Peyer's patch (tissue), 4 donors: ENCODE measurements at regions not wholly inside any gene's neighbourhood (a gene's known extent, or its start where the extent isn't known, plus 50 kb on each side); places are given as distances from the start of the nearest gene placed in this dataset.

Experiments used
- DNase-seq, 3 donors: peaks; one replicate each; pipeline ENCODE4 v3.0.0-alpha.2; 2017 to 2019
- H3K27ac ChIP-seq, 4 donors: fragments of 200-600 bp; sonication (generic); one replicate each; pipeline ENCODE4 v1.5.1; 2016 to 2019
- H3K27me3 ChIP-seq, 2 donors: fragments of 200-600 bp; sonication (generic); one replicate each; pipeline ENCODE4 v1.5.1; 2019
- H3K36me3 ChIP-seq, 3 donors: fragments of 200-600 bp; sonication (generic); one replicate each; pipeline ENCODE4 v1.5.1; 2016 to 2019
- H3K4me1 ChIP-seq, 4 donors: fragments of 200-600 bp; sonication (generic); one replicate each; pipeline ENCODE4 v1.5.1; 2016 to 2019
- H3K4me3 ChIP-seq, 4 donors: fragments of 200-600 bp; sonication (generic); 1 replicate in 3 of 4; 2 replicates in 1 of 4; pipeline ENCODE4 v1.5.1; 2016 to 2019; ENCODE audit warnings: mild to moderate bottlenecking in 1 of 4
- H3K9me3 ChIP-seq, 4 donors: fragments of 200-600 bp; sonication (generic); one replicate each; pipeline ENCODE4 v1.5.1; 2016 to 2019; ENCODE audit warnings: mild to moderate bottlenecking in 1 of 4
- CTCF ChIP-seq, 6 experiments: fragments of 450-650 bp in 4 of 6; fragments of 200-600 bp in 2 of 6; sonication (generic) in 1 of 6; IDR thresholded peaks; one replicate each; pipeline ENCODE4 v1.5.1; 2017 to 2019; ENCODE audit warnings: antibody characterized with exemption in 6 of 6, mild to moderate bottlenecking in 3 of 6, moderate library complexity in 1 of 6
- POLR2A ChIP-seq, 2 donors: fragments of 450-650 bp; IDR thresholded peaks; one replicate each; pipeline ENCODE4 v1.5.1; 2017; ENCODE audit warnings: antibody characterized with exemption in 2 of 2, mild to moderate bottlenecking in 2 of 2, moderate library complexity in 2 of 2

- Histone ChIP-seq H3K9me3 (no peaks in the 10 kb centered on the region), H3K4me3 (no peak overlapping the region), H3K4me1 (no peaks in the 10 kb centered on the region), H3K27ac (no peak overlapping the region), H3K36me3 (no peaks in the 10 kb centered on the region), H3K27me3 (no peaks in the 10 kb centered on the region)
- TF ChIP-seq CTCF (IDR thresholded peaks at IDR 0.05) = no peak
- no peak for TF ChIP-seq POLR2A (IDR thresholded peaks at IDR 0.05)
- no peak for DNase-seq
These were observed 308.7 kb upstream of the FAM241A start for GRCh38 chr4:111836601-111837000.

- Histone ChIP-seq H3K4me1 (no peaks in the 10 kb centered on the region), H3K36me3 (no peaks in the 10 kb centered on the region), H3K9me3 (no peaks in the 10 kb centered on the region), H3K27me3 (no peaks in the 10 kb centered on the region), H3K4me3 (no peak overlapping the region), H3K27ac (no peak overlapping the region)
- no peak for DNase-seq
- TF ChIP-seq POLR2A (IDR thresholded peaks at IDR 0.05) (no peak), CTCF (IDR thresholded peaks at IDR 0.05) (no peak)
These were observed 307.5 kb upstream of the FAM241A start for GRCh38 chr4:111837761-111838160.

GRCh38 chr4:111838406-111838930 lies 306.8 kb upstream of the FAM241A start:
- TF ChIP-seq CTCF (IDR thresholded peaks at IDR 0.05) (no peak), POLR2A (IDR thresholded peaks at IDR 0.05) (no peak)
- H3K27me3 ChIP-seq = no peaks in the 10 kb centered on the region
- no peak overlapping the region for H3K27ac ChIP-seq
- no peak overlapping the region for H3K4me3 ChIP-seq
- H3K36me3 ChIP-seq = no peaks in the 10 kb centered on the region
- no peaks in the 10 kb centered on the region for H3K4me1 ChIP-seq
- no peak for DNase-seq
- H3K9me3 ChIP-seq = no peaks in the 10 kb centered on the region

- Histone ChIP-seq H3K4me3 (no peak overlapping the region), H3K36me3 (no peaks in the 10 kb centered on the region), H3K4me1 (no peaks in the 10 kb centered on the region), H3K9me3 (no peaks in the 10 kb centered on the region), H3K27ac (no peak overlapping the region), H3K27me3 (no peaks in the 10 kb centered on the region)
- TF ChIP-seq POLR2A (IDR thresholded peaks at IDR 0.05) (no peak), CTCF (IDR thresholded peaks at IDR 0.05) (no peak)
- no peak for DNase-seq
These were observed 306.1 kb upstream of the FAM241A start for GRCh38 chr4:111839141-111839540.

- H3K4me3 ChIP-seq = no peak overlapping the region
- H3K36me3 ChIP-seq = no peaks in the 10 kb centered on the region
- H3K4me1 ChIP-seq = no peaks in the 10 kb centered on the region
- H3K27me3 ChIP-seq = no peaks in the 10 kb centered on the region
- TF ChIP-seq POLR2A (IDR thresholded peaks at IDR 0.05) = no peak
- no peak for TF ChIP-seq CTCF (IDR thresholded peaks at IDR 0.05)
- no peak overlapping the region for H3K27ac ChIP-seq
- no peak for DNase-seq
- no peaks in the 10 kb centered on the region for H3K9me3 ChIP-seq
These were observed 302.9 kb upstream of the FAM241A start for GRCh38 chr4:111842336-111842735.
